H9 (cell line): ENCODE measurements at regions not wholly inside any gene's neighbourhood (a gene's known extent, or its start where the extent isn't known, plus 50 kb on each side); places are given as distances from the start of the nearest gene placed in this dataset.

Experiments
- DNase-seq: peaks from one replicate; pipeline ENCODE4 v3.0.0-alpha.2; 2017
- H2AFZ ChIP-seq: one replicate; pipeline ENCODE4 v1.6.1; 2013; ENCODE audit warnings: mild to moderate bottlenecking, low read length, control low read depth, moderate library complexity
- H2AK5ac ChIP-seq: 2 replicates; pipeline ENCODE4 v1.6.1; 2013; ENCODE audit warnings: low read length, control low read depth, mixed read lengths; ENCODE audit not compliant: insufficient read length
- H2BK120ac ChIP-seq: one replicate; pipeline ENCODE4 v1.6.1; 2013; ENCODE audit warnings: low read depth, mild to moderate bottlenecking, low read length, control low read depth, inconsistent platforms; ENCODE audit not compliant: poor library complexity, severe bottlenecking
- H2BK12ac ChIP-seq: 2 replicates; pipeline ENCODE4 v1.6.1; 2013; ENCODE audit warnings: low read length, control low read depth, mixed read lengths, low read depth; ENCODE audit not compliant: insufficient read length
- H2BK15ac ChIP-seq: 2 replicates; pipeline ENCODE4 v1.6.1; 2013; ENCODE audit warnings: low read depth, low read length, control low read depth
- H2BK20ac ChIP-seq: one replicate; pipeline ENCODE4 v1.6.1; 2013; ENCODE audit warnings: low read depth, mild to moderate bottlenecking, low read length, control low read depth, inconsistent platforms; ENCODE audit not compliant: poor library complexity, severe bottlenecking
- H2BK5ac ChIP-seq: 2 replicates; pipeline ENCODE4 v1.6.1; 2013; ENCODE audit warnings: low read length, control low read depth, mixed read lengths; ENCODE audit not compliant: insufficient read length
- H3K14ac ChIP-seq: 2 replicates; pipeline ENCODE4 v1.6.1; 2013; ENCODE audit warnings: low read length, control low read depth; ENCODE audit not compliant: insufficient read depth
- H3K18ac ChIP-seq: 2 replicates; pipeline ENCODE4 v1.6.1; 2013; ENCODE audit warnings: low read depth, mild to moderate bottlenecking, mixed read lengths, low read length, control low read depth; ENCODE audit not compliant: insufficient read length
- H3K23ac ChIP-seq: 2 replicates; pipeline ENCODE4 v1.6.1; 2013; ENCODE audit warnings: low read length, control low read depth, mixed read lengths, low read depth; ENCODE audit not compliant: insufficient read length
- H3K23me2 ChIP-seq: 2 replicates; pipeline ENCODE4 v1.6.1; 2013; ENCODE audit warnings: low read depth, mild to moderate bottlenecking, mixed read lengths, low read length, control low read depth; ENCODE audit not compliant: insufficient read length, poor library complexity, severe bottlenecking
- H3K27ac ChIP-seq: 2 replicates; pipeline ENCODE4 v1.5.1; 2013; ENCODE audit warnings: low read length, control low read depth, mixed read lengths, low read depth; ENCODE audit not compliant: insufficient read length
- H3K27me3 ChIP-seq: 2 replicates; pipeline ENCODE4 v1.6.1; 2013; ENCODE audit warnings: low read length, control low read depth, inconsistent platforms; ENCODE audit not compliant: insufficient read depth
- H3K4ac ChIP-seq: 2 replicates; pipeline ENCODE4 v1.6.1; 2013; ENCODE audit warnings: low read depth, mild to moderate bottlenecking, control low read depth, inconsistent platforms, low read length, moderate library complexity
- H3K4me1 ChIP-seq: 2 replicates; pipeline ENCODE4 v1.6.1; 2013; ENCODE audit warnings: low read length, control low read depth, inconsistent platforms; ENCODE audit not compliant: insufficient read depth
- H3K4me2 ChIP-seq: 2 replicates; pipeline ENCODE4 v1.6.1; 2013; ENCODE audit warnings: low read length, control low read depth, mixed read lengths; ENCODE audit not compliant: insufficient read length, insufficient read depth
- H3K56ac ChIP-seq: 2 replicates; pipeline ENCODE4 v1.6.1; 2013; ENCODE audit warnings: low read depth, mild to moderate bottlenecking, mixed read lengths, low read length, control low read depth; ENCODE audit not compliant: insufficient read length
- H3K79me1 ChIP-seq: 2 replicates; pipeline ENCODE4 v1.6.1; 2013; ENCODE audit warnings: low read depth, mild to moderate bottlenecking, moderate library complexity, low read length, control low read depth, inconsistent platforms; ENCODE audit not compliant: insufficient read depth, poor library complexity, severe bottlenecking
- H3K79me2 ChIP-seq: 2 replicates; pipeline ENCODE4 v1.6.1; 2013; ENCODE audit warnings: low read length, control low read depth, inconsistent platforms; ENCODE audit not compliant: insufficient read depth
- H3K9ac ChIP-seq: 2 replicates; pipeline ENCODE4 v1.6.1; 2013; ENCODE audit warnings: low read length, control low read depth, mixed read lengths; ENCODE audit not compliant: insufficient read length; ENCODE audit errors: extremely low read depth
- H3K9me3 ChIP-seq: one replicate; pipeline ENCODE4 v1.6.1; 2013; ENCODE audit warnings: low read depth, low read length, inconsistent platforms; ENCODE audit not compliant: control insufficient read depth
- H3T11ph ChIP-seq: one replicate; pipeline ENCODE4 v1.6.1; 2013; ENCODE audit warnings: mild to moderate bottlenecking, low read length, control low read depth, inconsistent platforms
- H4K20me1 ChIP-seq: one replicate; pipeline ENCODE4 v1.6.1; 2013; ENCODE audit not compliant: control insufficient read depth, insufficient read length, insufficient read depth
- H4K5ac ChIP-seq: 2 replicates; pipeline ENCODE4 v1.6.1; 2013; ENCODE audit warnings: low read depth, mild to moderate bottlenecking, mixed read lengths, low read length, control low read depth; ENCODE audit not compliant: insufficient read length
- H4K8ac ChIP-seq: replicated peaks from 2 replicates; pipeline ENCODE4 v1.6.1; 2013; ENCODE audit warnings: low read length, control low read depth, mixed read lengths, low read depth; ENCODE audit not compliant: insufficient read length
- H4K91ac ChIP-seq: 2 replicates; pipeline ENCODE4 v1.6.1; 2013; ENCODE audit warnings: low read depth, mild to moderate bottlenecking, moderate library complexity, mixed read lengths, low read length, control low read depth; ENCODE audit not compliant: insufficient read length
- H3K27ac Mint-ChIP-seq, 3 experiments: 2 replicates in 2 of 3; 3 replicates in 1 of 3; pipeline ENCODE4 v1.8.0; 2020 to 2021; ENCODE audit warnings: mixed read lengths in 3 of 3, mild to moderate bottlenecking in 1 of 3, moderate library complexity in 1 of 3
- H3K27me3 Mint-ChIP-seq: 2 replicates; pipeline ENCODE4 v1.8.0; 2021; ENCODE audit warnings: low read depth, mild to moderate bottlenecking, moderate library complexity, mixed read lengths
- H3K36me3 Mint-ChIP-seq, 3 experiments: 2 replicates in 2 of 3; 3 replicates in 1 of 3; pipeline ENCODE4 v1.8.0; 2020 to 2021; ENCODE audit warnings: low read depth in 3 of 3, mixed read lengths in 3 of 3; ENCODE audit not compliant: insufficient read depth in 1 of 3
- H3K4me1 Mint-ChIP-seq, 2 experiments: 2 replicates each; pipeline ENCODE4 v1.8.0; 2020; ENCODE audit warnings: mixed read lengths in 2 of 2
- H3K4me3 Mint-ChIP-seq, 2 experiments: 2 replicates in 1 of 2; 3 replicates in 1 of 2; pipeline ENCODE4 v1.8.0; 2020 to 2021; ENCODE audit warnings: mild to moderate bottlenecking in 2 of 2, mixed read lengths in 2 of 2, moderate library complexity in 1 of 2
- H3K9me3 Mint-ChIP-seq, 2 experiments: 2 replicates in 1 of 2; 3 replicates in 1 of 2; pipeline ENCODE4 v1.8.0; 2020; ENCODE audit warnings: mild to moderate bottlenecking in 2 of 2, mixed read lengths in 2 of 2, moderate library complexity in 1 of 2
- WGBS: extraction: QIAGEN DNeasy Blood & Tissue Kit; methylation state at CpG from one replicate; pipeline ENCODE4 v1.1.7; 2013; ENCODE audit warnings: missing lambda C conversion rate, low lambda C conversion rate, mixed read lengths; ENCODE audit not compliant: insufficient read length; ENCODE audit errors: extremely low coverage; 5-methylcytosine and 5-hydroxymethylcytosine counted together
- TF ChIP-seq, protein P1 (sequence below): fragments of 200-600 bp; sonication (generic); conservative IDR thresholded peaks from 3 replicates; pipeline ENCODE4 v1.8.0; 2021; ENCODE audit warnings: antibody characterized with exemption, mild to moderate bottlenecking

DNA sequence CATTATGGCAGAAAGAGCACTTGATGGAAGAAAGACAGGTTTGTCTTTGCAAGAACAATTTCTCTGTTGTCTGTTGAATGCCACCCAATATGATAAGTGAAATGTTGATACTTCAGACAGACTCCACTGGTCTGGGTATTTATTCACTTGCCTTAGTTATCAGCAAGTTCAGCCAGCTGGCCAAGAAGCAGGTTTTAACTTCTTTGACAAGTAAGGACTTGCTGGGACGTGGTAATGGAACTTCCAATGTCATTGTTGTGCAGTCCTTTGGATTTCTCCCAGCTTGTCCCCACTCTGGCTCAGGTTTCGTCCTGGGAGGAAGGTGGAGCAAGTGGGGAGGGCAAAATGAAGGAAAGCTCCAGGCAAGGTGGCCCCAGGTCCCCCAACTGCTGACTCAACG lies 497.4 kb downstream of the RPS24 start:
- H2BK5ac ChIP-seq: no peak overlapping the region
- Mint-ChIP-seq H3K4me3 (no peak overlapping the region), H3K27ac (no peak overlapping the region), H3K9me3 (peaks cover 6% of the 10 kb centered on the region in 2 experiments; a peak in 3 of 5 replicates), H3K4me1 (peaks cover 6 to 8% of the 10 kb centered on the region in 2 experiments), H3K36me3 (peaks cover 0 to 8% (median 0%) of the 10 kb centered on the region in 3 experiments; a peak in 2 of 7 replicates), H3K27me3 (peaks cover 4% of the 10 kb centered on the region; the same call in 1 of the 2 replicates)
- H2BK12ac ChIP-seq: no peak overlapping the region
- no peak overlapping the region for H2AK5ac ChIP-seq
- no peak overlapping the region for H3K23ac ChIP-seq
- H3K56ac ChIP-seq: no peak overlapping the region
- no peak overlapping the region for H2BK20ac ChIP-seq
- H3K14ac ChIP-seq: no peak overlapping the region
- H3K18ac ChIP-seq: no peak overlapping the region
- no peak overlapping the region for H3K4ac ChIP-seq
- no peaks in the 10 kb centered on the region for H3K79me1 ChIP-seq
- H4K8ac ChIP-seq: no peak overlapping the region
- no peak overlapping the region for H2BK15ac ChIP-seq
- H3K23me2 ChIP-seq: no peaks in the 10 kb centered on the region
- no peaks in the 10 kb centered on the region for H4K20me1 ChIP-seq
- no peaks in the 10 kb centered on the region for H3K9me3 ChIP-seq
- H4K91ac ChIP-seq: no peak overlapping the region
- no peaks in the 10 kb centered on the region for H3K27me3 ChIP-seq
- H3K4me1 ChIP-seq: no peaks in the 10 kb centered on the region; the same call in 1 of the 2 replicates
- WGBS: no CpG with 5 or more reads among the region's 3 CpGs
- no peak overlapping the region for H4K5ac ChIP-seq
- H2BK120ac ChIP-seq: no peak overlapping the region
- no peak overlapping the region for H2AFZ ChIP-seq
- H3K9ac ChIP-seq: no peak overlapping the region
- TF ChIP-seq, protein P1, sequence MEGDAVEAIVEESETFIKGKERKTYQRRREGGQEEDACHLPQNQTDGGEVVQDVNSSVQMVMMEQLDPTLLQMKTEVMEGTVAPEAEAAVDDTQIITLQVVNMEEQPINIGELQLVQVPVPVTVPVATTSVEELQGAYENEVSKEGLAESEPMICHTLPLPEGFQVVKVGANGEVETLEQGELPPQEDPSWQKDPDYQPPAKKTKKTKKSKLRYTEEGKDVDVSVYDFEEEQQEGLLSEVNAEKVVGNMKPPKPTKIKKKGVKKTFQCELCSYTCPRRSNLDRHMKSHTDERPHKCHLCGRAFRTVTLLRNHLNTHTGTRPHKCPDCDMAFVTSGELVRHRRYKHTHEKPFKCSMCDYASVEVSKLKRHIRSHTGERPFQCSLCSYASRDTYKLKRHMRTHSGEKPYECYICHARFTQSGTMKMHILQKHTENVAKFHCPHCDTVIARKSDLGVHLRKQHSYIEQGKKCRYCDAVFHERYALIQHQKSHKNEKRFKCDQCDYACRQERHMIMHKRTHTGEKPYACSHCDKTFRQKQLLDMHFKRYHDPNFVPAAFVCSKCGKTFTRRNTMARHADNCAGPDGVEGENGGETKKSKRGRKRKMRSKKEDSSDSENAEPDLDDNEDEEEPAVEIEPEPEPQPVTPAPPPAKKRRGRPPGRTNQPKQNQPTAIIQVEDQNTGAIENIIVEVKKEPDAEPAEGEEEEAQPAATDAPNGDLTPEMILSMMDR: no peak
- H3K4me2 ChIP-seq: no peak overlapping the region
- H3K27ac ChIP-seq: no peak overlapping the region
- no peak overlapping the region for H3T11ph ChIP-seq
- H3K79me2 ChIP-seq: no peaks in the 10 kb centered on the region
- no peak for DNase-seq
